Calu3 (cell line): ENCODE measurements at regions not wholly inside any gene's neighbourhood (a gene's known extent, or its start where the extent isn't known, plus 50 kb on each side); places are given as distances from the start of the nearest gene placed in this dataset.
"Not testable (repeated sequence)": the region's sequence is repeated elsewhere in the genome, so short reads cannot be mapped to it uniquely, and the experiment has no call there.

ENCODE experiments used
- BruUV-seq: library from RNA; stranded (reverse); fragments of 400-500 nt; replicated peaks from 2 replicates; lab custom pipeline; 2021; lab: Mats Ljungman, UMichigan
- CTCF ChIA-PET: fragments of 300-600 bp; sonication (Branson Sonifier 250); formaldehyde crosslinking; loops from one replicate; lab custom pipeline; 2022; ENCODE audit warnings: antibody characterized with exemption; lab: Charles Lee
- DNase-seq: peaks from one replicate; pipeline ENCODE4 v3.0.0; 2022
- H3K27ac Mint-ChIP-seq: one replicate; pipeline ENCODE4 v1.8.0; 2022; ENCODE audit warnings: mixed read lengths; ENCODE audit not compliant: unreplicated experiment
- H3K27me3 Mint-ChIP-seq: one replicate; pipeline ENCODE4 v1.8.0; 2022; ENCODE audit warnings: mixed read lengths; ENCODE audit not compliant: unreplicated experiment
- H3K36me3 Mint-ChIP-seq: one replicate; pipeline ENCODE4 v1.8.0; 2022; ENCODE audit warnings: mild to moderate bottlenecking, moderate library complexity, mixed read lengths; ENCODE audit not compliant: insufficient read depth, unreplicated experiment
- H3K4me1 Mint-ChIP-seq: one replicate; pipeline ENCODE4 v1.8.0; 2022; ENCODE audit warnings: mild to moderate bottlenecking, low read depth, mixed read lengths; ENCODE audit not compliant: unreplicated experiment
- H3K4me3 Mint-ChIP-seq: one replicate; pipeline ENCODE4 v1.8.0; 2022; ENCODE audit warnings: mild to moderate bottlenecking, low read depth, moderate library complexity, mixed read lengths; ENCODE audit not compliant: unreplicated experiment
- H3K9me3 Mint-ChIP-seq: one replicate; pipeline ENCODE4 v1.8.0; 2022; ENCODE audit warnings: low read depth, mixed read lengths; ENCODE audit not compliant: unreplicated experiment
- CTCF ChIP-seq: fragments of 200-600 bp; IDR thresholded peaks from one replicate; pipeline ENCODE4 v1.8.0; 2022; ENCODE audit warnings: antibody characterized with exemption; ENCODE audit not compliant: unreplicated experiment
- intact Hi-C: fragments of 100-400 bp; cut with micrococcal nuclease; formaldehyde crosslinking; loops from one replicate; pipeline ENCODE4 v1.10.0; 2022; ENCODE audit not compliant: unreplicated experiment

GRCh38 chr11:128151780-128152179 lies 435.6 kb downstream of the ETS1 start:
- CTCF ChIA-PET: no interaction called here
- Mint-ChIP-seq H3K36me3 (no peaks in the 10 kb centered on the region), H3K4me1 (peaks cover 9% of the 10 kb centered on the region), H3K4me3 (no peak overlapping the region), H3K9me3 (no peaks in the 10 kb centered on the region), H3K27ac (no peak overlapping the region), H3K27me3 (no peaks in the 10 kb centered on the region)
- DNase-seq: no peak
- BruUV-seq: no TSS peak
- TF ChIP-seq CTCF: no peak
- intact Hi-C loops: no loop called here

GRCh38 chr11:128151338-128151737 lies 436.0 kb downstream of the ETS1 start:
- no peak for TF ChIP-seq CTCF
- no TSS peak for BruUV-seq
- Mint-ChIP-seq H3K27ac (no peak overlapping the region), H3K4me3 (no peak overlapping the region), H3K9me3 (no peaks in the 10 kb centered on the region), H3K36me3 (no peaks in the 10 kb centered on the region), H3K4me1 (peaks cover 11% of the 10 kb centered on the region), H3K27me3 (no peaks in the 10 kb centered on the region)
- intact Hi-C loops: no loop called here
- CTCF ChIA-PET: interaction anchor here (0.6 to 1.0 kb wide), 3 partner anchors 112 to 797 kb away, joined by 3 to 5 read pairs (median 3); no protein-coding TSS in a partner anchor
- DNase-seq: no peak

- DNase-seq: no peak
- BruUV-seq: no TSS peak
- CTCF ChIA-PET: interaction anchor here (1.0 kb wide), 1 partner anchor 9 kb away, joined by 6 read pairs; no protein-coding TSS in a partner anchor
- Mint-ChIP-seq H3K9me3 (no peaks in the 10 kb centered on the region), H3K4me1 (peaks cover 11% of the 10 kb centered on the region), H3K27me3 (no peaks in the 10 kb centered on the region), H3K4me3 (no peak overlapping the region), H3K27ac (no peak overlapping the region), H3K36me3 (no peaks in the 10 kb centered on the region)
- intact Hi-C loops: loop anchor here (5.0 kb wide), 1 partner anchor 96 kb away; no protein-coding TSS in a partner anchor
- no peak for TF ChIP-seq CTCF
Measured at GRCh38 chr11:128148208-128148607, 439.1 kb downstream of the ETS1 start.

GRCh38 chr11:128146926-128147605 lies 440.3 kb downstream of the ETS1 start:
- H3K4me1 Mint-ChIP-seq: peaks cover 11% of the 10 kb centered on the region
- CTCF ChIA-PET: interaction anchor here (1.0 kb wide), 1 partner anchor 10 kb away, joined by 6 read pairs; no protein-coding TSS in a partner anchor
- H3K4me3 Mint-ChIP-seq: no peak overlapping the region
- intact Hi-C loops: loop anchor here (5.0 kb wide), 1 partner anchor 95 kb away; no protein-coding TSS in a partner anchor
- DNase-seq: no peak
- BruUV-seq: no TSS peak
- H3K27ac Mint-ChIP-seq: peak overlapping the region; percentile 50
- no peak for TF ChIP-seq CTCF
- H3K9me3 Mint-ChIP-seq: no peaks in the 10 kb centered on the region
- no peaks in the 10 kb centered on the region for H3K36me3 Mint-ChIP-seq
- no peaks in the 10 kb centered on the region for H3K27me3 Mint-ChIP-seq

GRCh38 chr11:128140293-128140692 lies 447.1 kb downstream of the ETS1 start:
- H3K27ac Mint-ChIP-seq, intact Hi-C loops, H3K4me3 Mint-ChIP-seq, H3K4me1 Mint-ChIP-seq, H3K27me3 Mint-ChIP-seq, H3K9me3 Mint-ChIP-seq, CTCF ChIA-PET, H3K36me3 Mint-ChIP-seq, DNase-seq, BruUV-seq: not testable (repeated sequence)
